A673 (cell line): ENCODE measurements at regions not wholly inside any gene's neighbourhood (a gene's known extent, or its start where the extent isn't known, plus 50 kb on each side); places are given as distances from the start of the nearest gene placed in this dataset.
"Not testable (repeated sequence)": the region's sequence is repeated elsewhere in the genome, so short reads cannot be mapped to it uniquely, and the experiment has no call there.

ENCODE experiments used
- BruUV-seq: library from RNA; stranded (reverse); fragments of 400-500 nt; replicated peaks from 2 replicates; lab custom pipeline; 2021; lab: Mats Ljungman, UMichigan
- CTCF ChIA-PET: fragments of 300-600 bp; sonication (Branson Sonifier 250); formaldehyde crosslinking; loops from one replicate; lab custom pipeline; 2022; ENCODE audit warnings: antibody characterized with exemption; lab: Charles Lee
- POLR2A ChIA-PET: fragments of 300-600 bp; sonication (Branson Sonifier 250); formaldehyde crosslinking; loops from one replicate; lab custom pipeline; 2022; ENCODE audit warnings: antibody characterized with exemption; ENCODE audit not compliant: low non-redundant PET; lab: Charles Lee
- DNase-seq: peaks from one replicate; pipeline ENCODE4 v3.0.0-alpha.2; 2015; ENCODE audit warnings: low spot score
- H3K27ac ChIP-seq: fragments of 200-600 bp; sonication (generic); 2 replicates; pipeline ENCODE4 v1.5.1; 2016; ENCODE audit warnings: mixed run types, low read depth, mild to moderate bottlenecking, mixed read lengths, antibody characterized with exemption, low read length; ENCODE audit not compliant: poor library complexity, severe bottlenecking
- H3K27me3 ChIP-seq: fragments of 200-600 bp; sonication (generic); replicated peaks from 2 replicates; pipeline ENCODE4 v1.6.1; 2017; ENCODE audit warnings: mixed run types, low read depth, mild to moderate bottlenecking, mixed read lengths, antibody characterized with exemption, low read length; ENCODE audit not compliant: insufficient read depth, poor library complexity
- H3K36me3 ChIP-seq: fragments of 200-600 bp; sonication (generic); 2 replicates; pipeline ENCODE4 v1.6.1; 2016; ENCODE audit warnings: mixed run types, mild to moderate bottlenecking, mixed read lengths, antibody characterized with exemption, low read length; ENCODE audit not compliant: insufficient read depth, poor library complexity, severe bottlenecking
- H3K4me1 ChIP-seq: fragments of 200-600 bp; sonication (generic); 2 replicates; pipeline ENCODE4 v1.6.1; 2017; ENCODE audit warnings: mixed run types, mild to moderate bottlenecking, mixed read lengths, antibody characterized with exemption, low read length; ENCODE audit not compliant: insufficient read depth, poor library complexity, severe bottlenecking
- H3K4me3 ChIP-seq: fragments of 200-600 bp; sonication (generic); 2 replicates; pipeline ENCODE4 v1.5.1; 2016; ENCODE audit warnings: low read depth, mixed run types, mild to moderate bottlenecking, mixed read lengths, low read length; ENCODE audit not compliant: poor library complexity, severe bottlenecking
- H3K9me3 ChIP-seq: fragments of 200-600 bp; sonication (generic); 2 replicates; pipeline ENCODE4 v1.6.1; 2016; ENCODE audit warnings: mixed run types, low read depth, mild to moderate bottlenecking, mixed read lengths, antibody characterized with exemption, low read length; ENCODE audit not compliant: poor library complexity, severe bottlenecking
- CTCF ChIP-seq: fragments of 300-800, 200-600 bp; sonication (generic); conservative IDR thresholded peaks from 2 replicates; pipeline ENCODE4 v1.5.1; 2017; ENCODE audit warnings: low read depth, mild to moderate bottlenecking, antibody characterized with exemption, low read length, moderate library complexity, mixed read lengths
- EZH2 ChIP-seq: fragments of 200-600 bp; sonication (generic); IDR thresholded peaks from 2 replicates; pipeline ENCODE4 v1.6.1; 2017; ENCODE audit warnings: borderline replicate concordance, low read depth, mild to moderate bottlenecking, mixed read lengths, antibody characterized with exemption, low read length; ENCODE audit not compliant: poor library complexity, severe bottlenecking
- intact Hi-C: fragments of 100-400 bp; cut with micrococcal nuclease; formaldehyde crosslinking; loops from one replicate; pipeline ENCODE4 v1.10.0; 2022; ENCODE audit not compliant: unreplicated experiment

GRCh38 chr12:105523164-105524057 lies 192.9 kb downstream of the C12orf75 start:
- H3K27me3 ChIP-seq, result peaks cover 32% of the 10 kb centered on the region
- H3K27ac ChIP-seq, result no peak overlapping the region
- H3K4me1 ChIP-seq, result no peaks in the 10 kb centered on the region
- H3K9me3 ChIP-seq, result no peaks in the 10 kb centered on the region
- POLR2A ChIA-PET, result no interaction called here
- intact Hi-C loops, result no loop called here
- no TSS peak for BruUV-seq
- H3K4me3 ChIP-seq, result no peak overlapping the region
- no peaks in the 10 kb centered on the region for H3K36me3 ChIP-seq
- CTCF ChIA-PET, result no interaction called here
- no peak for TF ChIP-seq EZH2
- no peak for TF ChIP-seq CTCF
- peak; percentile 31 for DNase-seq

GRCh38 chr12:105524961-105525360 lies 194.5 kb downstream of the C12orf75 start:
- H3K4me1 ChIP-seq, result no peaks in the 10 kb centered on the region
- no peak overlapping the region for H3K4me3 ChIP-seq
- no peaks in the 10 kb centered on the region for H3K36me3 ChIP-seq
- TF ChIP-seq CTCF (no peak), EZH2 (no peak)
- no peaks in the 10 kb centered on the region for H3K9me3 ChIP-seq
- BruUV-seq, result no TSS peak
- H3K27me3 ChIP-seq, result peaks cover 32% of the 10 kb centered on the region
- H3K27ac ChIP-seq, result no peak overlapping the region
- no peak for DNase-seq
- ChIA-PET POLR2A (no interaction called here), CTCF (no interaction called here)
- intact Hi-C loops, result no loop called here

GRCh38 chr12:105534068-105534467 lies 203.6 kb downstream of the C12orf75 start:
- no TSS peak for BruUV-seq
- intact Hi-C loops, result no loop called here
- no peaks in the 10 kb centered on the region for H3K27me3 ChIP-seq
- H3K4me1 ChIP-seq, result no peaks in the 10 kb centered on the region
- CTCF ChIA-PET, result no interaction called here
- no peaks in the 10 kb centered on the region for H3K9me3 ChIP-seq
- no peak for TF ChIP-seq EZH2
- no peak for TF ChIP-seq CTCF
- POLR2A ChIA-PET, result no interaction called here
- no peak for DNase-seq
- H3K4me3 ChIP-seq, result no peak overlapping the region
- H3K36me3 ChIP-seq, result no peaks in the 10 kb centered on the region
- no peak overlapping the region for H3K27ac ChIP-seq

GRCh38 chr12:105535033-105535432 lies 204.5 kb downstream of the C12orf75 start:
- H3K4me3 ChIP-seq, intact Hi-C loops, CTCF ChIA-PET, H3K27me3 ChIP-seq, H3K27ac ChIP-seq, BruUV-seq, H3K4me1 ChIP-seq, H3K36me3 ChIP-seq, H3K9me3 ChIP-seq, POLR2A ChIA-PET, DNase-seq: not testable (repeated sequence)
